ENCODE measurements at regions not wholly inside any gene's neighbourhood (a gene's known extent, or its start where the extent isn't known, plus 50 kb on each side); places are given as distances from the start of the nearest gene placed in this dataset.

GRCh38 chr15:26374806-26375205, 398.1 kb downstream of the GABRB3 start:
- DNase-seq, result no peak

DNA sequence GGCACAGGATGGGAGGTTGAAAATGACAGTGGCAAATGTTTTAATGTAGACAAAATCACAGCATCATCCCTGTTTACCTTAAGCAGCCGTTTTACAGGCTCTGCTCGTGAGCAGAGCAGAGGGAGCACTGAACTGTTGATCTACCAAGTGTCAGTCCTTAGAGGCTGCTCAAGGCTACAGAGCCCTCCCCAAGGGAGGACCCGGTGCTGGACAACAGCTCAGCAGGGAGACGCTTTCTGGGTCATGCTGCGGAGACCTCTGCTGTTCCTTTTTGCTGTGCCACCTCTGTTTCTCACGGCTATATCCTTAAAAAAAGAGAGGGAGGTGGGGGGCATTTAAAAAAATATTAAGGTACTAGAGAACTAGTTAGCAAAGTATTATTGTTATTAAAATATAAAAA, 400.2 kb downstream of the GABRB3 start:
- DNase-seq, result no peak

DNA sequence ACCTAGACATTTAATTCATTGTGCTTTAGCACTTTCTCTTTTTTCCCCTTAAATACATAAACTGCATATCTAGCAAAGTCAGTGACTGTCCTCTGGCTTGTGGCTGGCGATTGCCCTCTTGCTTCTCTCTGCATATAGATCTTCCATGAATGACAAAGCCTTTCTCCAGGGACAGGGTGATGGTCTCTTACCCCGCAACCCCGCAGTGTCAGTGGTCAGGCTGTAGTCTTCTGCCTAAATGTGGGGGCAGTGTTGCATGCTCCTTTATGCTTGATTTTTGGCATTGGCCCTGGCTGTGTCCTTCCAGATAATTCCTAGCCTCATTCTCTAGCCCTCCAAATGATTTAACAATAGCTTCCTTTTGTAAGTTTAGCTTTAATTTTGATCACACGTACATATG, 407.8 kb downstream of the GABRB3 start:
- DNase-seq, result no peak

GRCh38 chr15:26359855-26360254, 413.0 kb downstream of the GABRB3 start:
- no peak for DNase-seq

DNA sequence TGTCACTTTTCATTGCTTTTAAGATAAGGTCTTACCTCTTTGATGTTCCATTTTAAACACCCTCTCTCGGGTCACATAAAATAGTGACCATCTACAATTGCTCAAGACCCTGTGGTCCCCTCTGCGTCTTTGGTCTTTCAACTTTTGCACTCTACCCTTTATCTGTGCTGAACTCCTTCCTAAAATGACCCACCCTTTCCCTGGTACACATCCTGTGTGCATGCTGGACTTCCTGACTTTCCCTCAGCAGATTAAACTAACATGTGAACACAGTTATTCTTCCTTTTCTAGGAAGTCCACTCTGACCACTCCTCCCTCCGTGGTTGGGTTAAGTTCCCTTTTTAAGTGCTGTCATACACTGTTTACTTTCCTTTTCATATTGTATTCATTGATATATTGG, 414.2 kb downstream of the GABRB3 start:
- DNase-seq, result no peak

- DNase-seq, result no peak
Observed at GRCh38 chr15:26357653-26358052, 415.2 kb downstream of the GABRB3 start.

DNA sequence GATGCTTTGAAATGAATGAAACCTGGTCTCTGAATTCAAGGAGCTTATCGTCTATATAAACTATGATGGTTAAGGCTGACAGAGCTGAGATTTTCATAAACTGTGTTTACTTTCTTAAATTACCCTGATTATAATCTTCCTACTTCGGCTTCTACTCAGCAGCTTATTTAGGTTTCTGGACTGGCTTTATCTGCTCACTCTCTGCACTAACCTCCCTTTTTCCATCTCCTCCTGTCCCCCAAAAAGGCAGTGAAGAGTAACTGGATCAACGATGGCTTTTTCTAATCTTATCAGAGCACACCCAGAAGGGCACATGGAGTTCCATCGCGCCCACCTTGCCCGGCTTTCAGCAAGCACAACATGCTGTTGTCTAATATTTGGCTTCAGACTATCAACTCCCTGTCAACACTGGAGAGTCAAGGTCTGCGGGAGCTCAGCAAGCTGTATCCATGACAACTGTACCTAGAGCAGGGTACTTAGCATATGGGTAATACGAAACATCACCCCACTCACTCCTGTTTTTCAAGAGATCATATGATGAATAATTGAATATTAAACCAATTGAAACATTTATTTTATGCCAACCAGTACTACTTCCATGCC, 417.3 kb downstream of the GABRB3 start:
- no peak for DNase-seq

GRCh38 chr15:26352909-26353308, 420.0 kb downstream of the GABRB3 start:
- no peak for DNase-seq

GRCh38 chr15:26352406-26352805, 420.5 kb downstream of the GABRB3 start:
- no peak for DNase-seq

GRCh38 chr15:26325495-26325894, 447.4 kb downstream of the GABRB3 start:
- no peak for DNase-seq

DNA sequence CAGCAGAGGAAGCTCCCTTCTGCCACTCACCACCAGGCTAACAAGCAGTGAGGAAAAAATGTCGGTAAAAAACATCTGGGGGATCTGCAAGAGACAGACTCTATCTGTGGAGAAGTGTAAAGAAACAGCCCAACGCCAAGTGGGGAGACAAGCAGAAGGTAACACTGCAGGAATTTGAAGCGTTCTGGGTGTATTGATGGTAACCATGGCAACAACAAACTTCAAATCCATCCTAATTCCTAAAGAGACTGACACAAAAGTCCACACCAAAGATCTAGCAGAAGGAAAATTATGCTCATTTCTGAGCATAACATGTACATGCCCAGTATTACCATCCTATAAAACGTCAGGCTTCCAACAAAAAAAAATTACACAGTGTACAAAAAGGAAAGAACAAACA, 449.3 kb downstream of the GABRB3 start:
- no peak for DNase-seq

DNA sequence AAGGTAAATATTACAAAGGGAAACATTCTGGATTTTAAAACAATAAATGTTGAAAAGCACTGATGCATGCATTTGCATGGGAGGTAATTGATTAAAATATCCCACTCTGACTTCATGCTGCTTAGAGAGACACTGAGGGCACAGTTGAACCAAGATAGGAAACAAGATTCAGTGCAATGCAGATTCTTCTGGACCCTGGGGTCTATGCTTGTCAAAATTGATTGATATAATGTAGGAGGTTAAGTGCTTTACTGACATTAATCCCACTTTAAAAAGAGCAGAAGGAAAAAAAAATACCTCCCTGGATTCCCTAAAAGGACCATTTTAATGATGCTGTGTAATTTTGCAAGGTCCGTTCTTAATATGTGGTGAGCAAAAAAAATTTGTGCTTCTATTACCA, 454.2 kb downstream of the GABRB3 start:
- DNase-seq, result no peak

- DNase-seq, result no peak
Observed at GRCh38 chr15:26314577-26314976, 451.4 kb upstream of the ATP10A start.

DNA sequence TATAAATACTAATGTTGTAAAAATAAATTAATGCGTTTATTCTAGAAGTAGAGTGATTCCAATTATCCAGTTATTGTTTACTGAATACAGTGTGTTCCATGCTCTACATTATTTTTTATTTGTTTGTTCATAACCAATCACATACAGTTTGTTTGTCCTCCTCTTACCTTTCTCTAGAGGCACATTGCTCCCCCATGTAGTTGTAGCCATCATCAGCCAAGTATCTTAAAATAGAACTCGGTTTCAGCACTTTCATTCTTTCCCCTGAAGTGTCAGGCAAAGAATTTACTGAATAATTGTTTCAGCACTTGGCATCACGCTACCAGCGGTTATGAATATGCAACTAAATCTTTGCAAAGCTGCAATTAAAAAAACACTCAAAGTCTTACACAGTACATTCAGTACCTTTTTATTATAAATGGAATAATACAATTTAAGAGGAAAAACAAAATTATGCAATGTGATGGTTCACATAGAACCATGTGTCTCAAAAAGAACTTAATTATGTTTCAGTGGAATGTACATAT, 448.6 kb upstream of the ATP10A start:
- no peak for DNase-seq

GRCh38 chr15:26298659-26299170, 435.6 kb upstream of the ATP10A start:
- no peak for DNase-seq

DNA sequence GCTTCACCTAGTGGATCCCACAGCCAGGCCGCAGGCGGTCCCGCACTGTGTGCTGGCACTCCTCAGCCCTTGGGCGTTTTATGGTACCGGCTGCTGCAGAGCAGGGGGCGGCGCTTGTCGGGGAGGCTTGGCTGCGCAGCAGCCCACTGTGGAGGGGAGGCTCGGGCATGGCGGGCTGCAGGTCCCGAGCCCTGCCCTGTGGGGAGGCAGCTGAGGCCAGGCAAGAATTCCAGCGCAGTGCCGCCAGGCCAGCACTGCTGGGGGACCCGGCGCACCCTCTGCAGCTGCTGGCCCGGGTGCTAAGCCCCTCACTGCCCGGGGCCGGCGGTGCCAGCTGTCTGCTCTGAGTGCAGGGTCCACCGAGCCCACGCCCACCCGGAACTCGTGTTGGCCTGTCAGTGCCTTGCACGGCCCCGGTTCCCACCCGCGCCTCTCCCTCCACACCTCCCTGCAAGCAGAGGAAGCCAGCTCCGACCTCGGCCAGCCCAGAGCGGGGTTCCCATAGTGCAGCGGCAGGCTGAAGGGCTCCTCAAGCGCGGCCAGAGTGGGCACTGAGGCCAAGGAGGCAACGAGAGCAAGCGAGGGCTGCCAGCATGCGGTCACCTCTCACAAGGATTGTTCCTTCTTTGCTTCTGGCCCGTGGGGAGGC, 435.0 kb upstream of the ATP10A start:
- DNase-seq, result no peak

DNA sequence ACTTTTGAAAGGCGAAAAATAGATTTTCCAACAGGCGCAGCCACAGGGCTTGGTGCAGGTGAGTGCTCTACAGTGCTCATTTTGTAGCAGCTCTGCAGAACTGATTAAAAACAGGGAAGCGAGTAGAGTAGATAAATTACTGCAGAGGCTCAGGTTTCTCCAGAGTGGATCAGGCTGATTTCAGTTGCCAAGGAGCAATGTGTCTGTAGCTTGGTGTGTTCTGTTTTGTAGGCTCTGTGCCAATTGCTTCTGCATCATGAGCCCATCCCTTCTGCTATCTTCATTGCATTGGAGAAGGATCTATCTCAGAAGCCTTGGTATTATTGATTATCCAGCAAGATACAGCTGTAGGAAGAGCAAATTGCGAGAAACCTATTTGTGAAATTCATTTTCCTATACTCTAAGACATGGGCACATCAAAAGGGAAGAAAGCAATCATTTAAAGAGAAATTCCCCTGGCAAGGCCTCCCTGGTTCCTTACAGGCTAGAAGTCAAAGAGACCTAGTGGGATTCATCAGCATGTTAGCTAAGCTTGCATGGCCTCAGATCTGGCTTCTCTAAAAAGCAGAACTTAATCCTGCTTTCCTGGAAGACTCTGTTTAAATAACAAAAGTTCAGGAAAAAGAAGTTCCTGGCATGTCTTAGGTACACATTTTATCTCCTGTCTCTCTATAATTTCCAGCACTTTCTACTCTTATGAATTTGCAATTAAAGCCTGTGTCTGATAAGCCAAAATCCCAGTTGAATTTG, 432.4 kb upstream of the ATP10A start:
- no peak for DNase-seq

DNA sequence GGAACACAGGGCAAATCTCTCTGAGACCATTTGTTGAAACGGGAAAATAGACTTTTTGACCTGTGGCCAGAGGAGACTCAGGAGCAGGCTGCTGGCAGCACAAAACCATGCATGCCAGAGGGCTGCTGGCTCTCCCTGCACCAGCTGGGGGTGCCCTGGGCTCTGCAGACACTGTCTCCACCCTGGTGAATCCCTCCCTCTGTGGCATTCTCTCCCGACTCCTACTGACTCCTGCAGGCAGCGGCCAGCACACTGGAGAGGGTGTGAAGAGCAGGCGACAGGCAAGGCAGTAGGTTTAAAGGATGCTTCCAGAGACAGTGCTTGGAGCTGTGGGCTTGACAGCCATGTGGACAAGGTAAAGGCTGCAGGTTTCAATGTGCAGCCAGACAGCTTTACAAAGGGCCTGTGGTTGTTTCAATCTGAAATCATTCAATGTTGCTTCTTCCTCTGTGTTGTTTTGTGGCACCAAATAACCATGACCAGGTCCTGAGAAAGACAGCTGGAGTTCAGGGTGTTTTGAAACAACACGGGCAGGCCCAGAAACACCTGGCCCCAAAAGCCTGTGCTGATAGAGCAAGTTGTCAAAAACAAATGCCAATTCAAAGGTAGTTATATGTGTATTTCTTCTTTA, 431.0 kb upstream of the ATP10A start:
- no peak for DNase-seq

DNA sequence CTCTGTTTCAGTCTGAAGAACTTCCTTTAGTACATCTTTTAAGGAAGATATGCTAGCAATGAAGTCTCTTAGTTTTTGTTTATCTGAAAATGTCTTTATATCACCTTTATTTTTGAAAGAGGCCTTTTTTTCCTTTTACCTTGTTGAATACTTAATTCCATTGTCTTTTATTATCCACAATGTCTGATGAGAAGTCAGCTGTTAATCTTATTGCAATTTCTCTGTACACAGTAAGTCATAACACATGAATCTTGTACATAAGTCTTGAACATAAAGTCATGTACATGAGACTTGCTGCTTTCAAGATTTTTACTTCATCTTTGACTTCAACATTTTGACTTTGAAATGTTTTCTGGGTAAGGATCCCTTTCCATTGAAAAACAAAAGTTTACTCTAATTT, 424.3 kb upstream of the ATP10A start:
- DNase-seq, result no peak

DNA sequence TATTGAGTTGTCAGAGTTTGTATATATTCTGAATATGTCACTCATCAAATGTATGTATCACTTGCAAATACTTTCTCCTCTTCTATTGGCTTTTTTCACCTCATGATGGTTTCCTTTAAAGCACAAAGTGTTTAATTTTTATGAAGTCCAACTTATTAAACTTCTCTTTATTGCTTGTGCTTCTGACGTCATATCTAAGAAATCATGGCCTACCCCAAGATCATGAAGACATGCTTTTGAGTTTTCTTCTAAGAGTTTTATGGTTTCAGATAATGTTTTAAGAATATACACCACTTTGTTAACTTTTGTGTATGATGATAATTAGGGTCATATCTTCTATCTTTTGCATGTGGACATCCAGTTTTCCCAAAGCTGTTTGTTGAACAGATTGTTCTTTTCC, 417.2 kb upstream of the ATP10A start:
- DNase-seq, result no peak

DNA sequence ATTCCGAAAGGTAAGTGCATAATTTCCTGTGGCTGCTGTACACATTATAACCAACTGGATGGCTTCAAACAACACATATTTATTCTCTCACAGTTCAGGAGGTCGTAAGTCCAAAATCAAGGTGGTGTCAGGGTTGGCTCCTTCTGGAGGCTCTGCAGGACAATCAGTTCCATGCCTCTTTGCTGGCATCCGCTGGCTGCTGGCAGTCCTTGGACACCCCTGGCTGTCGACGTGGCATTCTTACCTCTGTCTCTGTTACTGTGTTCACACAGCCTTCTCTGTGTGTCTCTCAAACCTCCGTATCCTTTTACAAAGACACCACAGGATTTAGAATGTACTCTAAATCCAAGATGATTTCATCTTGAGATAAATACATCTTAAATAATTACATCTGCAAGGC, 398.8 kb upstream of the ATP10A start:
- no peak for DNase-seq

DNA sequence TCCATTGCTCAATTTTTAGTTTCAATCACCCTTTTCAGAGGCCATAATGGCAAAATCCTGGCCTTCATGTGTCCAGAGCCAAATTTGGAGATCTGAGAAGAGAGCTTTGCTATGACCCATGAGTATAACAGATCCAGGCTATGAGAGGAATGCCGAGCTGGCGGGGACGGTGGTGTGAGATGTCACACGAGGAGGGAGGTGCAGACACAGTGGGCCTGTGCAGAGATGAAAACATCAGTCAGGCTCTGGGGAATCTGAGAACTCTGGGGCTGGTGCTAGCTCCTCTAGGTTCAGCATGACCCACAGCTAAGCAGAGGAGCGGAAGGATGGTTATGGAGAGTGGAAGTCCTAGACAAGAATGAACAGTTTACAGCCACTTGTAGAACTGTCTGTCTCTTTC, 398.3 kb upstream of the ATP10A start:
- DNase-seq, result no peak

DNA sequence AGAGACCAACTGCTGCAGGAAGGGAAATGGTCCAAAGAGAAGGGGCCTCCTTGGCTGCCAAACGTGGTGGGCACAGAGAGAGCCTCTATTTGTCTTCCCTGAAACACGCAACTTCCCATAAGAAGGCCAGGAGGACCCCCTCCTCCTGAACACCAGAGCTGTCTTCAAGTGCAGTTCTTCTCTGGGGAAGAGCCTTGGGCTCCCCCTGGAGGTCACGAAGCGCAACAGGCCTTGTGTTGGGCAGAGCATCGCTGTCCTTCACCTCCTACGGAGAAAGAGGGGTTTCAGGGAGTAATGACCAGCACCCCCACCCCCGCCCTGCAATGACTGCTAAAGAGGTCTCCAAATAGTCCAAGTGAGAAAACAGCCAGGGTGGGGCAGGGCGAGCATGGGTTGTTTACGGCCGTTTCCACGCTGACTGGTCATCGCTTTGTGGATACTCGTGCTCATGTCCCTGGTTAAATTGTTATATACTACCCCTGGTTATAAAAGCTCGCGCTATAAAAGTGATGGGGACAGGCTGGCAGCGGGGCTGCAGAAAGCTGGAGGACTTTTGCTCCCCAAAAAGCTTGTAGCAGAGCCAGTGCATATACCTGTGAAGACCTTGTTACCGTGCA, 397.5 kb upstream of the ATP10A start:
- peak; percentile 18 for DNase-seq
